AG09319 (cell line): ENCODE measurements at regions not wholly inside any gene's neighbourhood (a gene's known extent, or its start where the extent isn't known, plus 50 kb on each side); places are given as distances from the start of the nearest gene placed in this dataset.

Source experiments
- DNase-seq: peaks from one replicate; pipeline ENCODE4 v3.0.0-alpha.2; 2010; ENCODE audit warnings: low read depth; ENCODE audit errors: extremely low read depth
- CTCF ChIP-seq: IDR thresholded peaks from 2 replicates; pipeline ENCODE4 v1.5.1; 2011; ENCODE audit warnings: low read depth, mild to moderate bottlenecking, inconsistent platforms, low read length, moderate library complexity

DNA sequence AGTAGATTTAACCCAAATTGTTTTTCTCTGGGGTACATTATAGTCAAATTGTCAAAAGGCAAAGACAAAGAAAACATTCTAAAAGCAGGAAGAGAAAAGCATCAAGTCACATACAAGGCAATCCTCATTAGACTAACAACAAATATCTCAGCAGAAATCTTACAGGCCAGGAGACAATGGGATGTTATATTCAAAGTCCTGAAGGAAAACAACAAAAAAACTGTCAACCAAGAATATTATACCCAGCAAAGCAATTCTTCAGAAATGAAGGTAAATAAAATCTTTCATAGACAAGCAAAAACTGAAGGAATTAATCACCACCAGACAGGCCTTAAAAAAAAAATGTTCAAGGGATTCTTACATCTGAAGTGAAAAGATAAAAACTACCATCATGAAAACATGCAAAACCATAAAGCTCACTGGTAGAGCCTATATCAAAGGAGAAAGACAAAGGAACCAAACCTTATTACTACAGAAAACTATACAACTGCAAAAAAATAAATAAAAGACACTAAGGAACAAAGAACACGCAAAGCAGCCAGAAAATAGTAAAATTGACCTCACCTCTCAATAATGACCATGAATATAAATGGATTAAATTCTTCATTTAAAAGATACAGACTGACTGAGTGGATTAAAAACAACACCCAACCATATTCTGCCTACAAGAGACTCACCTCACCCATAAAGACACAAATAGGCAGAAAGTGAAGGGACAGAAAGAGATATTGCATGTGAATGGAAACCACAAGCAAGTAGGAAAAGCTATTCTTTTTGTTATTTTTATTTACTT is 113.8 kb upstream of the ZC3H11B start:
- no peak for TF ChIP-seq CTCF
- DNase-seq, result no peak

DNA sequence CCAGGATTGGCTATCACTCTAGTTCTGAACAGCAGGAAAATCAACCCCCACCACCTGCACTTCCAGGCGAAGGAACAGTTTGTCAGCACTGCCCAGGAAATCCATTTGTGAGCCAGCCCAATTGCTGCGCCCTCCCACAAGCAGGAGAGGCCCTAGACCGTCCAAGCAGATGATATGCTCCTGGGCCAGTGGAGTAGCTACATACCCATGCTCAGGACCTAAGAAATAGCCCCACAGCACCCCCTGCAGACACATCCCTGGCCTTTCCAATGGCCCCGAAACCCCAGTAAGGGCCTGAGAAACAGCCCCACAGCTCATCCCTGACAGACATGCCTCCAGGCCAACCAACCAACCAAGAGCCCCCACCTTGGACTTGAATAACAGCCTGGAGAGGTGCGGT is 111.5 kb upstream of the ZC3H11B start:
- no peak for DNase-seq
- TF ChIP-seq CTCF, result no peak

DNA sequence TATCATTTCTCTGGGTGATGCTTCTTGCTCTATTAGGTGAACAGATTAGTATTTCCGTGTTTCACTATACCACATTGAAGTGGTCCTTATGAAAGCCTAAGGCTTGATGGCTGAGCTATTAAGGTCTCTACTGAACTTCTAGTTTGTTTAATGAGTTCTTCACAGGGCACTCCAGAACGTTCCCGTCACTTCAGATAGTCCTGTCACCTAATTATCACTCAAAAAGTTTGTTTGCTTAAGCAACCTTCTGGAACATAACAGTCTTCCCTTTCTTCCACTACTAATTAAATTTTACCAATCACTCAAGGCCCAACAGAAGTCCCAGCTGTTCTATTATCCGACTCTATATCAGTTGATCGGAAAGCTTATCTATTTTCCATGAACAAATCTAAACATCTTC is 104.6 kb upstream of the ZC3H11B start:
- no peak for TF ChIP-seq CTCF

GRCh38 chr1:219716611-219717114 is 103.8 kb upstream of the ZC3H11B start:
- TF ChIP-seq CTCF, result no peak
- no peak for DNase-seq

More for the DNA sequence above, 104.6 kb upstream of the ZC3H11B start:
- DNase-seq, result no peak

- no peak for TF ChIP-seq CTCF
- DNase-seq, result no peak
Measured at GRCh38 chr1:219713981-219714381, 101.1 kb upstream of the ZC3H11B start.

DNA sequence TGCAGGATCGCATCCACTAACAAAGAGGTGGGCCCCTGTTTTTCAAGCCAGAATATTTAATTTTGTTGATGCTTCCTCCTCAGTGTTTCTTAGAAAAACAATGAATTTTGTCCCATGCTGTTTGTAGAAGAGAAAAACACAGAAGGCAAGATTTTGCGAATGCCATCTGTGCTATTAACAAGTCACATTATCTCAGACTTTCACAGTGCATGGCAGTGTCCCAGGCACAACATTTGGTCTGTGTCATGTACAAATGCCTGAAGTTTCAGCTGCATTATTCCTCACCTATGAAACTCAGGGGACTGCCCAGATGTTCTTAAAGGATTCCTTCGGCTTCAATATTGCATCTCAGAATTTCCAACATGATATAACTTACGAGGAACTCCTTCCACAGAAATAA is 99.6 kb upstream of the ZC3H11B start:
- TF ChIP-seq CTCF, result no peak
- DNase-seq, result no peak

- TF ChIP-seq CTCF, result no peak
- DNase-seq, result no peak
Measured at GRCh38 chr1:219710529-219711194, 97.8 kb upstream of the ZC3H11B start.
